Tibial nerve (tissue), 4 donors: ENCODE measurements at regions not wholly inside any gene's neighbourhood (a gene's known extent, or its start where the extent isn't known, plus 50 kb on each side); places are given as distances from the start of the nearest gene placed in this dataset.

Source experiments
- DNase-seq, 2 donors: peaks; one replicate each; pipeline ENCODE4 v3.0.0-alpha.2; 2019; ENCODE audit warnings: low spot score in 2 of 2
- H3K27ac ChIP-seq, 4 donors: fragments of 200-600 bp; sonication (generic) in 3 of 4; one replicate each; pipeline ENCODE4 v1.5.1; 2017 to 2019; ENCODE audit warnings: mild to moderate bottlenecking in 1 of 4
- H3K27me3 ChIP-seq, 2 donors: fragments of 200-600 bp; sonication (generic) in 1 of 2; one replicate each; pipeline versions ENCODE4 v1.5.1 to v1.6.0; 2017 to 2019
- H3K36me3 ChIP-seq, 3 donors: fragments of 200-600 bp; sonication (generic); one replicate each; pipeline ENCODE4 v1.5.1; 2018 to 2019
- H3K4me1 ChIP-seq, 4 donors: fragments of 200-600 bp; sonication (generic) in 3 of 4; one replicate each; pipeline ENCODE4 v1.5.1; 2017 to 2019
- H3K4me3 ChIP-seq, 4 donors: fragments of 200-600 bp; sonication (generic) in 3 of 4; one replicate each; pipeline ENCODE4 v1.5.1; 2017 to 2019; ENCODE audit warnings: mild to moderate bottlenecking in 1 of 4, moderate library complexity in 1 of 4
- H3K9me3 ChIP-seq, 4 donors: fragments of 200-600 bp; sonication (generic) in 3 of 4; one replicate each; pipeline ENCODE4 v1.5.1; 2017 to 2019
- EP300 ChIP-seq, 2 donors: sonication (generic); formaldehyde crosslinking; IDR thresholded peaks; one replicate each; pipeline ENCODE4 v1.6.1; 2017; ENCODE audit warnings: antibody characterized with exemption in 2 of 2, mild to moderate bottlenecking in 1 of 2
- POLR2A ChIP-seq, 2 donors: fragments of 450-650 bp; IDR thresholded peaks; one replicate each; pipeline ENCODE4 v1.6.1; 2017; ENCODE audit warnings: antibody characterized with exemption in 2 of 2, mild to moderate bottlenecking in 2 of 2, moderate library complexity in 2 of 2
- WGBS, 2 donors: methylation state at CpG; one replicate each; pipeline ENCODE4 v1.1.5; 2018; 5-methylcytosine and 5-hydroxymethylcytosine counted together
- TF ChIP-seq, protein P1 (sequence below), 5 experiments: fragments of 200-600 bp in 3 of 5; fragments of 450-650 bp in 2 of 5; sonication (generic) in 3 of 5; IDR thresholded peaks; one replicate each; pipeline ENCODE4 v1.5.1; 2016 to 2019; ENCODE audit warnings: antibody characterized with exemption in 5 of 5, mild to moderate bottlenecking in 3 of 5, moderate library complexity in 2 of 5

DNA sequence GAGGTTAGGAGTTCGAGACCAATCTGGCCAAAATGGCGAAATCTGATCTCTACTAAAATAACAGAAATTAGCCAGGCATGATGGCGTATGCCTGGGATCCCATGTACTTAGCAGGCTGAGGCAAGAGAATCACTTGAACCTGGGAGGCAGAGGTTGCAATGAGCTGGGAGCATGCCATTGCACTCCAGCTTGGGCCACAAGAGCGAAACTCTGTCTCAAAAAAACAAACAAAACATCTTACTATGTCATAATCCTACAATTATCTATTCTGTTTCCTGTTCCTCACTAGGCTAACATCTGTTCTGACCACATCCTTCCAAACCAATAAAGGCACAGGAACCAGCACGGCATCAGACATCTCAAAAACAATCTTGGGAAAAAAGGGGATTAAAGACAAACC, 361.8 kb upstream of the UBE2E3 start:
- no peak for DNase-seq
- Histone ChIP-seq H3K4me1 (no peaks in the 10 kb centered on the region), H3K27me3 (no peaks in the 10 kb centered on the region), H3K36me3 (no peaks in the 10 kb centered on the region), H3K4me3 (no peak overlapping the region), H3K27ac (no peak overlapping the region), H3K9me3 (no peaks in the 10 kb centered on the region)
- TF ChIP-seq POLR2A (IDR thresholded peaks at IDR 0.05), result no peak
- TF ChIP-seq EP300 (IDR thresholded peaks at IDR 0.05), result no peak
- TF ChIP-seq, protein P1, sequence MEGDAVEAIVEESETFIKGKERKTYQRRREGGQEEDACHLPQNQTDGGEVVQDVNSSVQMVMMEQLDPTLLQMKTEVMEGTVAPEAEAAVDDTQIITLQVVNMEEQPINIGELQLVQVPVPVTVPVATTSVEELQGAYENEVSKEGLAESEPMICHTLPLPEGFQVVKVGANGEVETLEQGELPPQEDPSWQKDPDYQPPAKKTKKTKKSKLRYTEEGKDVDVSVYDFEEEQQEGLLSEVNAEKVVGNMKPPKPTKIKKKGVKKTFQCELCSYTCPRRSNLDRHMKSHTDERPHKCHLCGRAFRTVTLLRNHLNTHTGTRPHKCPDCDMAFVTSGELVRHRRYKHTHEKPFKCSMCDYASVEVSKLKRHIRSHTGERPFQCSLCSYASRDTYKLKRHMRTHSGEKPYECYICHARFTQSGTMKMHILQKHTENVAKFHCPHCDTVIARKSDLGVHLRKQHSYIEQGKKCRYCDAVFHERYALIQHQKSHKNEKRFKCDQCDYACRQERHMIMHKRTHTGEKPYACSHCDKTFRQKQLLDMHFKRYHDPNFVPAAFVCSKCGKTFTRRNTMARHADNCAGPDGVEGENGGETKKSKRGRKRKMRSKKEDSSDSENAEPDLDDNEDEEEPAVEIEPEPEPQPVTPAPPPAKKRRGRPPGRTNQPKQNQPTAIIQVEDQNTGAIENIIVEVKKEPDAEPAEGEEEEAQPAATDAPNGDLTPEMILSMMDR (IDR thresholded peaks at IDR 0.05), result no peak
- 82 to 88% methylated on average over 5 of the region's 5 CpGs for WGBS, 2 donors

DNA sequence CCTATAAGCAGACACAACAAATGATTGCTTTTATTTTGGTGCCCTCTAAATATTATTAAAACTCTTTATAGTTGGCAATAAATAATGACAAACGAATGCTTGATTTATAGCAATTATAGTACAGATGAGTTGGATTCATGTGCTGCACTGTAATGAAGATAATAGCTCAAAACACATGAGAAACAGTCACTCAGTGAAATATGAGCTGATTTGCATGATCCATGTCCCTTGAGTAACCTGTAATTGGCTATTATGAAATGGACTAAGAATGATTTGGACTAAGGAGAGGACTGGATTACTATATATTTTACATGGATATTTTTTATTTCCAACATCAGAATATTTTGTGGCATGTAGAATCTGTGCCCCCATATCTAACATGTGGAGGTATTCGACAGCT, 365.6 kb upstream of the UBE2E3 start:
- no peak for DNase-seq
- WGBS, 2 donors, result 80 to 90% methylated on average over 2 of the region's 2 CpGs
- no peaks in the 10 kb centered on the region for H3K27me3 ChIP-seq
- H3K4me1 ChIP-seq, result no peaks in the 10 kb centered on the region
- no peak for TF ChIP-seq EP300 (IDR thresholded peaks at IDR 0.05)
- TF ChIP-seq, protein P1 (IDR thresholded peaks at IDR 0.05), result no peak
- no peak for TF ChIP-seq POLR2A (IDR thresholded peaks at IDR 0.05)
- no peak overlapping the region for H3K27ac ChIP-seq
- H3K4me3 ChIP-seq, result no peak overlapping the region
- H3K9me3 ChIP-seq, result no peaks in the 10 kb centered on the region
- no peaks in the 10 kb centered on the region for H3K36me3 ChIP-seq

DNA sequence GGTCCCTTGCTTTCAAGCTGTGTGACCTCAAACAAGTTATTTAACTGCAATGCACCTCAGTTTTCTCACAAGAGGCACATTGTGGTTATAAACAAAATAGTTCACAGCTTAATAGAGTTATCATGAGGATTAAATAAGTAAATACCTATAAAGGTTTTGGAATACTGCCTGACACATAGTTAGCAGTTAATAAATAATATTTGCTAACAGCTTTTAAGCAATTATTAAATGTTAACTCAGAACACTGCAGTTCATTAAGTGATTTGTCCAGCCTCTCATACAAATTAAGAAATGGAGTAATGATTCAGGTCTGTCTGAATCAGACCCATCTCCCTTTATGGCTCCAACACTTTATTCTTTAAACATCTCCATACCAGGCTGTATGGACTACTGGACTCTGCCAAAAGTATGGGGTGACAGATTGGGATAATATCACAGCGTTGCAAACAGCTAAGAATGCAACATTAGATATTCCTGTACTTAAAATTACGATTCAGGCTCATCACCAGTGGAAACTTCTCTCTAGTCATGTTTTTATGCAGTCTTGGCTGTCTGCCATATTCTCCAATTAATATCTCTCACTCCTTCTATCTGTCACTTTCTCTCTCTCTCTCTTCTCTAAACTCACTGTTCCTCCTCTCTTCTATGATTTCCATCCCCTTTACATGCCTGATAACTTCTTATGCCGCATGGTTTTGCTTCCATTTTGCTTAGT, 370.6 kb upstream of the UBE2E3 start:
- H3K36me3 ChIP-seq, result no peaks in the 10 kb centered on the region
- H3K27me3 ChIP-seq, result no peaks in the 10 kb centered on the region
- no peak overlapping the region for H3K4me3 ChIP-seq
- H3K27ac ChIP-seq, result no peak overlapping the region
- no peaks in the 10 kb centered on the region for H3K9me3 ChIP-seq
- no peaks in the 10 kb centered on the region for H3K4me1 ChIP-seq
- no peak for DNase-seq
- TF ChIP-seq EP300 (IDR thresholded peaks at IDR 0.05) (no peak), POLR2A (IDR thresholded peaks at IDR 0.05) (no peak)
- TF ChIP-seq, protein P1 (IDR thresholded peaks at IDR 0.05), result no peak
- WGBS, 2 donors, result 72 to 76% methylated on average over 3 of the region's 3 CpGs

DNA sequence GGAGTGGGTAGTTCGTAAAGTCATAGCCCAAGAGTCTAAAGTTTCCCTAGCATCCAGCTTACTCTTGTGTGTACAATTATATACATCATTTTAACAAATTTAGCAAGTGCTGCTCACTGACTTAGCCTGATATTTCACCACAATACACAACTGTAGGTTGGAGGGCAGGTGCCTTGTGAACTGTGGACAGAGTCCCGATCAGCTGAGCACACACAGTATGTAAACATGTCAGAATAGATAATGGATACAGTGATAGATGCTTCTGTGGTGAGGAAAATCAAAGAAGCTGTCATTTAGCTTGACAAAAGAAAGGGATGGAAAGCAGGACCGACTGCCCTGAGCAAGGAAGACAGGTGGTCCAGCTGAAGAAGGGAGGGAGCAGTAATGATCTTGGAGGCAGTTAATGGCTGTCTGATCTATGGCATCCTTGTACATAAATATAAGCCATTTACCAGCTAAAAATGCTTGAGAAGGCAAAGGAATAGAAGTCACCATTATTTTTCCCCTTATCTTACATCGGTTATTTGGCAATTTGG, 372.8 kb upstream of the UBE2E3 start:
- Histone ChIP-seq H3K27ac (no peak overlapping the region), H3K27me3 (no peaks in the 10 kb centered on the region), H3K4me3 (no peak overlapping the region), H3K4me1 (no peaks in the 10 kb centered on the region), H3K9me3 (no peaks in the 10 kb centered on the region), H3K36me3 (no peaks in the 10 kb centered on the region)
- no peak for DNase-seq
- TF ChIP-seq EP300 (IDR thresholded peaks at IDR 0.05) (no peak), POLR2A (IDR thresholded peaks at IDR 0.05) (no peak)
- TF ChIP-seq, protein P1 (IDR thresholded peaks at IDR 0.05), result no peak
- 57 to 64% methylated on average over 4 of the region's 4 CpGs for WGBS, 2 donors

DNA sequence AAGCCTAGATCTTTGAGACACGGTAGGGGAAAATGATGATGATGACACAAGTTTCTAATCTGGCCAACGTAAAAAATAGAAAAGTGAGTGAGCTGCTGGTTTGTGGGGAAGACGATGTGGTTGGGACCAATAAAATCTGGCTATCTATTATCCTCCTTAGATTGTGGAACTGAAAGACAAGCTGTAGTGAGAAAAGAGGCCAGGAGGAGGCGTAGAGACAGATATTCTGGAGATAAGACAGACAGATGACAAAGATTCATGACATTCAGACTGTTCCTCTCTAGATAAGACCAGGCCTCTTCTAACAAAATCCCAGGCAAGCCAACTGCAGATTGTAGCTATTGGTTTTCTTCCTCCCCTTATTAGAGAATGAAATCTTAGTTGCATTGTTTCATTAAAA, 376.3 kb upstream of the UBE2E3 start:
- WGBS, 2 donors, result 44 to 50% methylated on average over 4 of the region's 4 CpGs

More for the DNA sequence above, 376.3 kb upstream of the UBE2E3 start:
- no peak for DNase-seq
- no peak overlapping the region for H3K27ac ChIP-seq
- H3K9me3 ChIP-seq, result no peaks in the 10 kb centered on the region
- no peak overlapping the region for H3K4me3 ChIP-seq
- no peaks in the 10 kb centered on the region for H3K27me3 ChIP-seq
- no peaks in the 10 kb centered on the region for H3K36me3 ChIP-seq
- no peaks in the 10 kb centered on the region for H3K4me1 ChIP-seq
- TF ChIP-seq POLR2A (IDR thresholded peaks at IDR 0.05), result no peak
- no peak for TF ChIP-seq EP300 (IDR thresholded peaks at IDR 0.05)
- TF ChIP-seq, protein P1 (IDR thresholded peaks at IDR 0.05), result no peak
